Hepatic stellate cell (primary cell): ENCODE measurements at regions not wholly inside any gene's neighbourhood (a gene's known extent, or its start where the extent isn't known, plus 50 kb on each side); places are given as distances from the start of the nearest gene placed in this dataset.

ENCODE experiments used
- DNase-seq: peaks from one replicate; pipeline ENCODE4 v3.0.0; 2011; ENCODE audit warnings: low spot score

GRCh38 chr7:136173874-136174273, 196.7 kb upstream of the MTPN start:
- DNase-seq = no peak

- DNase-seq = no peak
Measured at GRCh38 chr7:136171233-136171632, 194.1 kb upstream of the MTPN start.

DNA sequence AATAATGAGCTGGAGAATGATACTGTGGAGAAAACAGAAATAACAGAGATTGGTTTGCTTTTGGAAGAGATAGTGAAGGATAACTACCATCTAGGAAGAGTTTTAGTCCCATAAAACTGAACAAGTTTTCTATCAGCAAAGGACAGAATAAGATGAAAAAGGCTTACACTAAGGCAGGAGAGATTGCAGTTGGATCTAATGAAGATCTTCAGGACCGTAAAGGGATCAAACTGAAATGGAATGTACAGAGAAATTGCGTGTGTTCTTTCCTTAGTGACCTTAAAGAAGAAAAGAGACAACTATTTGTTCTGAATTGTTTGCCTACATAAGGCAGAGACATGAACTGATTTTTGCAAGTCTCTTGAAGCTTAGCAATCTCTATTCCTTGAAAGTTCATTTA, 191.7 kb upstream of the MTPN start:
- no peak for DNase-seq

DNA sequence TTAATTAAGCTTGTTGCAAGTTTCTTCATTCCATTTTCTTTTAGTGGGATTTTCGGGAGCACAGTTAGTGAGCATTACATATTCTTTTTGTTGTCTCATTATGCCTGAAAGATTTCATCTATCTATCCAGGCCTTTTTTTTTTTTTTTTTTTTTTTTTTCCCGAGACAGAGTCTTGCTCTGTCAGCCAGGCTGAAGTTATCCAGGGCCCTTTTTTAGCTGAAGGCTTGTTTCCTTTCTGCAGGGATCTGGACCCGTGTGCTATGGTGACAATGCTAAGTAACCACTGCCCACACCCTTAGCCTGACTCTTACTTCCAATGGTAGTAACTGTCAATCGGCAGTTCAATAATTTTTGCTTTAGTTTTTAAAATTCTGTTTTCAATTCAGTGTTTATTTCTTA, 190.8 kb upstream of the MTPN start:
- no peak for DNase-seq

- no peak for DNase-seq
Measured at GRCh38 chr7:136166521-136166920, 189.4 kb upstream of the MTPN start.

DNA sequence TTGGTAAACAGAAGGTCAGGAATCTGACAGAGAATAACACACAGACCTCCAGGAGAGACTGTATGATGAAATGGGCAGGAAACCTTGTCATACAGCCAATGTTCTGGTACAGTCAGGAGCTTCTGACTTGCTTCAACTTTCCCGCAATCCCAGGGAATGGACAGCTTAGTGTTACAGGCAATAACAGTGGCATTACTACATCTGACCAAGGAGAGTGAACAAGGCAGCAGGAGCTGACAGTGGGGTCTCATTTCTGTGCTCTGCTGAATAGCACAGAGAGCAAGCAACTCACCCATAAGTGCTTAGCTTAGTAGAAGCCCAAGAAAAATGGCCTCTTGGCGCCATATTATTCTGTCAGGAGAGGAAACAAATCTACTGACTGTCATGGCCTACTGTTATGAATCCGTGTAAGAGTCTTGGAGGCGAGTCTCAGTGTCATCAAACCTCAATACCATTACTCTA, 186.2 kb upstream of the MTPN start:
- no peak for DNase-seq

GRCh38 chr7:136150311-136150710, 173.2 kb upstream of the MTPN start:
- no peak for DNase-seq

DNA sequence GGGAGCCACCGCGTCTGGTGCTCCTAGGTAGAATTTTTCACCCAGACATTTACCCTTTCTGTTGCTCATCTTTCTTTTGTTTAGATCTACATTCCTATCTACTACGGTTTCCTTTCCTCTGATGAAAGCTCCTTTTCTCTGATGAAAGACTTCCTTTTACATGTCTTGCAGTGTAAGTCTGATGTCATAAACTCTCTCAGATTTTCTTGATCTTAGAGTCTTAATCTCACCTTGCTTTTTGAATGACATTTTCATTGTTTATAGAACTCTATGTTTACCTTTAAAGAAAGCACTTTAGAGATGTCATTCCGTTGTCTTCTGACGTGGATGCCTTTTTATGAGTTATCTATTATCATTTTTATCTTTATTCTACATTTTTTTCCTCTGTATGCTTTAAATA, 171.8 kb upstream of the MTPN start:
- no peak for DNase-seq

- DNase-seq = no peak
Measured at GRCh38 chr7:136146925-136147324, 169.8 kb upstream of the MTPN start.

- no peak for DNase-seq
Measured at GRCh38 chr7:136144182-136144581, 167.0 kb upstream of the MTPN start.

DNA sequence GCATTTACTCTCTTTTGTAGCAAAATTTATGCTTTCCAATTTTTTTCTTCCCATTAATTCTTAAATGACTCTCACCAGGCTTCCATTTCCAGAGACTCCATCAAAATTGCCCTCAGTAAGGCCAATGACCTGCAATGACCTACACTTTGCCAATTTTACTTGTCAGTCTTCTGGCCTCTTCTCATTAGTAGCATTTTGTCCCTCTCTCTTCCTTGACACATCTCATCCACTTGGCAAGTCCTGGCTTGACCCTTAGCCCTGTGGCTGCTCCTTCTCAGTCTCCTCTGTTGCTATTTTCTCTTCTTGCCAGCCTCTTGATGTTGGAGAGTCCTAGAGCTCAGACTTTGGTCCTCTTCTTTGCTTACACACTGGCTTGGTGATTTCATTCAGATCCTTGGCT, 166.1 kb upstream of the MTPN start:
- DNase-seq = no peak

- no peak for DNase-seq
Measured at GRCh38 chr7:136142583-136142982, 165.4 kb upstream of the MTPN start.

- DNase-seq = no peak
Measured at GRCh38 chr7:136140469-136140868, 163.3 kb upstream of the MTPN start.

- no peak for DNase-seq
Measured at GRCh38 chr7:136139417-136139816, 162.3 kb upstream of the MTPN start.

DNA sequence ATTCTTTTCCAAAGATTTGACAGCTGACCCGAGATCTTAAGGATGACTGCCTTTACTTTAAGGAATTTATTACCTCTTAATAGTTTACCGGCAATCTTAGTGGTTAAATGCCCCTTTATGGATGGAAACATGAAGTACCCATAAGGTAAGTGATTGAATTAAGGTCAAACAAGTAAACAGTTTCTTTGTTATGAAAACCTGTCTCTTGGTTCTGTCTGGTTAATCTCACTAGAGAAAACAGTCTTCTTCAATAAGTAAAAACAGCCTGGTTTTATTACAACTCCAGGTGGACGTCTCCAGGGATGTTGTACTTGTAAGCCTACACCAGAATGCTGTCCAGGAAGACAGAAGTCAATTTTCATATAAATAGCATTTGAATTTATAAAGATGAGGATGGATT, 161.8 kb upstream of the MTPN start:
- DNase-seq = no peak

DNA sequence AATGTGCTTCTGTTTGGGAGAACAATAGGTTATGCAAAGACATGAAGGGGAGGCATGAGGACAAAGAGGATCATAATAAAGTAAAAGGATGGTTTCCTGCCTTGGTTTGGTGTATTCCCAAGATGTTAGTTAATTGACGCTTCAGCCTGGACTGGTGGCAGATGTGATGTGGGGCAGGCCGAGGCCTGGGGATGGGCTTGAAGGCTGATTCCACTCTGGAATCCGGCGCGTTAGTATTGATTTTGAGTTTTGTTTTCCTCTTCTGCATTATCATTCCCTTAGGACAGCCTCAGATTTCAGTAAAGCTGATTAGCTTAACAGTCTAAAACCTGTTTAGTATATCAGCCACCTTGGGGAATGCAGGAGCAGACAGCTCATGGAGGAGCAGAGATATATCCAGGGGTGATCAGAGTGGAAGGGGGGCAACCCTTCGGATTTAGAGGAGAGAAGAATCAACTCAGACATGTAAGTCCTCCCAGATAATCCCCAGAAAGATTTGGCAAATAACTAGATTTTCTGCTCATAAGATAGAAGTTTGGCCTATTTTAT, 159.8 kb upstream of the MTPN start:
- no peak for DNase-seq

DNA sequence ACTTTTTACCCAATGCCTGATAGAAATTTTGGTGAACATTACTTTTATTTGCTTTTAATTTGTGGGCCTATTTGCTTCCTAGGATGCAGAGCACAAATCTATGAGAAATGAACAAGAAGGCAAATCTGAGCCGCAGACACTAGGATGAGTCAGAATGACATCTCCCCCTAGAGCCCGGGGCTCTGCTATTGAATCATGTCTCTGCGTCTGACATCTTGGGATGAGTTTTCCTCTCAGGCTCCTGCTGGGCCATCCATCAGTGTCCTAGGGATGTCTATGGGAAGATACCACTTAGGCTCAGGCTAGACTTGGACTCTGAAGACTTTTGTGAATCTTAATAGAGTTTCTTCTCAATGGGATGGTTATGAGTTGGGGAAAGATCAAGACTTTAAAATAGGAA, 157.3 kb upstream of the MTPN start:
- peak; percentile 9 for DNase-seq

GRCh38 chr7:136133551-136133950, 156.4 kb upstream of the MTPN start:
- DNase-seq = no peak

GRCh38 chr7:136131304-136131630, 154.1 kb upstream of the MTPN start:
- no peak for DNase-seq

- no peak for DNase-seq
Measured at GRCh38 chr7:136130511-136131303, 153.5 kb upstream of the MTPN start.

DNA sequence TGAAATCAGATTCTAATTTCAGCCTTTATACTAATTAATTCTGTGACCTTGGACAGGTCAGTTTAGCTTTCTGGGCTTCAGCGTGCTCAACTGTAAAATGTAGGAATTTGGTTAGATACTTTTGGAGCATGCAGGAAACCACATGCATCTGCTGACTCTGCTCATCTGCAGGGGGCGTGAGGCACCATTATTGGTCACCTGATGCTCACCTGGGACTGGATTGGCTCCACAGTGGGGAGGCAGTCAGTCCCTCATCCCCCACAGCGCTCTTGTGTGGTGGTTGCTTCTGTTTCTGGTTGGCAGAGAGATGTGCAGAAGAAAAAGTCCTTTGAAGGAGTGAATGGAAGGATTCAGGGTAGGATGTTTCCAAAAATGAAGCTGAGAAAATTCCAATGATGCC, 150.9 kb upstream of the MTPN start:
- DNase-seq = no peak

DNA sequence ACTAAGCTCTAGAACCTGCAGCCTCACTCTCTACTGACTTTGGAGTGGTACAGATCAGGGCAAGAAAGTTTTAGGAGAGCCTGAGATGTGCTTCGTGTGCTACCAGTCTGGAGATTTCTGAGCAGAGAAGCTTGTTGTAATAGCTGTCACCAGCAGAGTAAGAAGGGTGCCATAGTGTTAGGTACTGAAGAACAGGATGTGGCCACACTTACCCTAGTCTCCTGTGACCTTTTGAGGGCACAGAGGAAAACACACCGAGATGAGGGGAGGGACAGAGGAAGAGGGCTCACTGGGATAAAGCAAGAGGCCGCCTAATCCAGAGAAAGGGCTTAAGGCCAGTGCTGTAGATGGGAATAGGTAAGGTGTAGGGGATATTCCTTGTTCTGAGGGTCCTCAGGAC, 146.2 kb upstream of the MTPN start:
- no peak for DNase-seq

DNA sequence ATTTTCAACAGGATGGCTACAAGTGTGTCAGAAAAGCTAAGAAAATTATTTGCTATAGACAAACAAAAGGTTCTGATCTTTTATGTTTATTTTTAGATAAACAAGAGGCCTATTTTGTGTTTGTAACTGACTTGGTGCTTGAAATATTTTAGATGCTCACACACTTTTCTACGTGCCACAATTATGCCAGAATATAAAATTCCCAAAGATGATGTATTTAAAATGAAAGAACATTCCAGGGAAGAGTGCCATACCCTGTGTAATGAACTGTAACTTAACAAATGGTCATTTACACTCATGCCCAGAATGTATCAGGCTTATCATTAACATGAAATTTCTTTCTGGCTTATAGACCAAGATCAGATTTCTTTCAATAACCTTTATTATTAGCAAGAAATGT, 144.9 kb upstream of the MTPN start:
- no peak for DNase-seq

GRCh38 chr7:136117539-136117938, 140.4 kb upstream of the MTPN start:
- no peak for DNase-seq
